Smooth muscle cell (in vitro differentiated cells): ENCODE measurements at regions not wholly inside any gene's neighbourhood (a gene's known extent, or its start where the extent isn't known, plus 50 kb on each side); places are given as distances from the start of the nearest gene placed in this dataset.

Source experiments
- DNase-seq: peaks from one replicate; lab custom pipeline; 2025; ENCODE audit not compliant: unreplicated experiment; lab: John Stamatoyannopoulos, UW
- H2AFZ ChIP-seq: fragments of 200-600 bp; sonication (generic); 2 replicates; pipeline ENCODE4 v1.6.0; 2016; ENCODE audit warnings: antibody characterized with exemption, low read depth, mild to moderate bottlenecking
- H3F3A ChIP-seq: fragments of 200-600 bp; sonication (generic); 2 replicates; pipeline ENCODE4 v1.6.0; 2017; ENCODE audit warnings: antibody characterized with exemption, low read depth
- H3K27ac ChIP-seq: fragments of 200-600 bp; sonication (generic); 2 replicates; pipeline ENCODE4 v1.5.1; 2016; ENCODE audit warnings: low read depth, mild to moderate bottlenecking
- H3K27me3 ChIP-seq: fragments of 200-600 bp; sonication (generic); 2 replicates; pipeline ENCODE4 v1.6.1; 2016; ENCODE audit warnings: low read depth, mild to moderate bottlenecking
- H3K36me3 ChIP-seq: fragments of 200-600 bp; sonication (generic); 2 replicates; pipeline ENCODE4 v1.5.1; 2016; ENCODE audit warnings: low read depth
- H3K4me1 ChIP-seq: fragments of 200-600 bp; sonication (generic); 2 replicates; pipeline ENCODE4 v1.5.1; 2016; ENCODE audit warnings: low read depth
- H3K4me2 ChIP-seq: fragments of 200-600 bp; sonication (generic); 2 replicates; pipeline ENCODE4 v1.6.0; 2016; ENCODE audit warnings: mild to moderate bottlenecking
- H3K4me3 ChIP-seq: fragments of 200-600 bp; sonication (generic); 2 replicates; pipeline ENCODE4 v1.5.1; 2016; ENCODE audit warnings: mild to moderate bottlenecking
- H3K79me2 ChIP-seq: fragments of 200-600 bp; sonication (generic); 2 replicates; pipeline ENCODE4 v1.6.0; 2016; ENCODE audit warnings: low read depth, mild to moderate bottlenecking
- H3K9ac ChIP-seq: fragments of 200-600 bp; sonication (generic); 2 replicates; pipeline ENCODE4 v1.6.0; 2016; ENCODE audit warnings: low read depth
- H3K9me3 ChIP-seq: fragments of 200-600 bp; sonication (generic); replicated peaks from 2 replicates; pipeline ENCODE4 v1.5.1; 2016; ENCODE audit warnings: low read depth
- H4K20me1 ChIP-seq: fragments of 200-600 bp; sonication (generic); 2 replicates; pipeline ENCODE4 v1.6.0; 2016; ENCODE audit warnings: low read depth
- WGBS: methylation state at CpG from one replicate; pipeline ENCODE4 v1.1.7; 2016; ENCODE audit warnings: low lambda C conversion rate; 5-methylcytosine and 5-hydroxymethylcytosine counted together
- TF ChIP-seq, protein P1 (sequence below): fragments of 200-600 bp; sonication (generic); IDR thresholded peaks from 2 replicates; pipeline ENCODE4 v1.5.1; 2017; ENCODE audit warnings: borderline replicate concordance, mild to moderate bottlenecking, antibody characterized with exemption; ENCODE audit not compliant: insufficient read depth, poor library complexity, severe bottlenecking

DNA sequence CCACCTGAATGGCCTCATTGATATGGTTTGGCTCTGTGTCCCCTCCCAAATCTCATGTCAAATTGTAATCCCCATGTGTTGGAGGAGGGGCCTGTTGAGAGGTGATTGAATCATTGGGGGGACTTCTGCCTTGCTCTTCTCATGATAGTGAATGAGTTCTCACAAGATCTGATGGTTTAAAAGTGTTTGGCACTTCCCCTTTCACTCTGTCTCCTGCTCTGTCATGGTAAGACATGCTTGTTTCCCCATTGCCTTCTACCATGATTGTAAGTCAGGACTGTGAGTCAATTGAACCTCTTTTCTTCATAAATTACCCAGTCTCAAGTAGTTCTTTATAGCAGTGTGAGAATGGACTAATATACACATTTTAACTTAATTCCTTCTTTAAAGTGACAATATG, 146.8 kb upstream of the KCNJ3 start:
- Histone ChIP-seq H3K4me3 (no peak overlapping the region), H3F3A (no peaks in the 10 kb centered on the region), H3K36me3 (no peaks in the 10 kb centered on the region), H3K9ac (no peak overlapping the region), H3K79me2 (no peaks in the 10 kb centered on the region), H3K27ac (no peak overlapping the region), H3K4me2 (no peak overlapping the region), H3K27me3 (no peaks in the 10 kb centered on the region), H4K20me1 (no peaks in the 10 kb centered on the region), H3K9me3 (no peaks in the 10 kb centered on the region), H2AFZ (no peak overlapping the region), H3K4me1 (no peaks in the 10 kb centered on the region)
- TF ChIP-seq, protein P1, sequence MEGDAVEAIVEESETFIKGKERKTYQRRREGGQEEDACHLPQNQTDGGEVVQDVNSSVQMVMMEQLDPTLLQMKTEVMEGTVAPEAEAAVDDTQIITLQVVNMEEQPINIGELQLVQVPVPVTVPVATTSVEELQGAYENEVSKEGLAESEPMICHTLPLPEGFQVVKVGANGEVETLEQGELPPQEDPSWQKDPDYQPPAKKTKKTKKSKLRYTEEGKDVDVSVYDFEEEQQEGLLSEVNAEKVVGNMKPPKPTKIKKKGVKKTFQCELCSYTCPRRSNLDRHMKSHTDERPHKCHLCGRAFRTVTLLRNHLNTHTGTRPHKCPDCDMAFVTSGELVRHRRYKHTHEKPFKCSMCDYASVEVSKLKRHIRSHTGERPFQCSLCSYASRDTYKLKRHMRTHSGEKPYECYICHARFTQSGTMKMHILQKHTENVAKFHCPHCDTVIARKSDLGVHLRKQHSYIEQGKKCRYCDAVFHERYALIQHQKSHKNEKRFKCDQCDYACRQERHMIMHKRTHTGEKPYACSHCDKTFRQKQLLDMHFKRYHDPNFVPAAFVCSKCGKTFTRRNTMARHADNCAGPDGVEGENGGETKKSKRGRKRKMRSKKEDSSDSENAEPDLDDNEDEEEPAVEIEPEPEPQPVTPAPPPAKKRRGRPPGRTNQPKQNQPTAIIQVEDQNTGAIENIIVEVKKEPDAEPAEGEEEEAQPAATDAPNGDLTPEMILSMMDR, result no peak
- DNase-seq, result no peak

- no peaks in the 10 kb centered on the region for H3K36me3 ChIP-seq
- no peak overlapping the region for H3K9ac ChIP-seq
- H3K4me3 ChIP-seq, result no peak overlapping the region
These were observed 144.4 kb upstream of the KCNJ3 start for GRCh38 chr2:154554046-154554445.

DNA sequence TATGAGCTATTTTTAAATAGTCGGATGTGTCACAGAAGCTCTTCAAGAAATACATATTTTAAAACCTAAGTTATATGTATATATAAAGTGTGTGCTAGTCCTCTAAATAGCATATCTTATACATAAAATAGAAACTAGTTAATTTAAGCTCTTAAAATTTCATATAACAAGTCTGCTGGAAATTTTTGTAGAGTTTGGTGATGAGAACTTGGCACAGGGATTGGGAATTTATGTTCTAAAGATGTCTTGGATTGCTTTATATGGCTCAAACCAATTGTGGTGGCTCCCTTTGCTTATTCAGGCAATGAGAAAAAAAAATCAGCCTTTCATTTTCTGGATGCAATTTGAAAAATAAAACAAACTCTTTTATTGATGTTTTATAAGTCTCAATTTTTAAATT, 142.8 kb upstream of the KCNJ3 start:
- H3K9me3 ChIP-seq, result no peaks in the 10 kb centered on the region
- no peaks in the 10 kb centered on the region for H3F3A ChIP-seq
- no peak overlapping the region for H2AFZ ChIP-seq
- no peaks in the 10 kb centered on the region for H4K20me1 ChIP-seq
- H3K4me2 ChIP-seq, result no peak overlapping the region
- no peak overlapping the region for H3K9ac ChIP-seq
- no peak overlapping the region for H3K4me3 ChIP-seq
- 88% methylated on average over 1 of the region's 1 CpG for WGBS
- H3K79me2 ChIP-seq, result no peaks in the 10 kb centered on the region
- no peaks in the 10 kb centered on the region for H3K4me1 ChIP-seq
- no peak overlapping the region for H3K27ac ChIP-seq
- DNase-seq, result no peak
- H3K27me3 ChIP-seq, result no peaks in the 10 kb centered on the region
- TF ChIP-seq, protein P1, result no peak
- no peaks in the 10 kb centered on the region for H3K36me3 ChIP-seq

More at GRCh38 chr2:154554046-154554445, 144.4 kb upstream of the KCNJ3 start:
- H4K20me1 ChIP-seq, result no peaks in the 10 kb centered on the region
- no peak overlapping the region for H2AFZ ChIP-seq
- DNase-seq, result no peak
- no peaks in the 10 kb centered on the region for H3K9me3 ChIP-seq
- no peak overlapping the region for H3K27ac ChIP-seq
- H3K27me3 ChIP-seq, result no peaks in the 10 kb centered on the region
- no peaks in the 10 kb centered on the region for H3F3A ChIP-seq
- H3K4me2 ChIP-seq, result no peak overlapping the region
- H3K79me2 ChIP-seq, result no peaks in the 10 kb centered on the region
- TF ChIP-seq, protein P1, result no peak
- H3K4me1 ChIP-seq, result no peaks in the 10 kb centered on the region

DNA sequence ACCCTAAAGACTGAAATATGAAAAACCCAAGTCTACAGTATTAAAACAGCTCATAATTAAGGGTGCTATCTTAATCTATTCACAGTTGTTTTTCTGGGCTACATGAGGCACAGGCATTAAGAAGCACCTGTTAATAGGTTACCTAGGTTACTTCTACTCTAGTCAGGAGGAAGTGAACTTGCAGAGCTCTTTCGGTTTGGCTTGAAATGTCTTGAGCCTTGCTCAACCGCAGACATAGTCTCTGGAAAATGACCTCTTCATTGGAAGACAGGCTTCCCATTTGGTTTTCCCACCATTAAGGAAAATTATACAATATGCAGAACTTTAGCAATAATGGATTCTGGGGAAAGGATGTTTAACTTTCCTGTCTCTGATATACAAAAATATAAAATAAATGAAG, 142.3 kb upstream of the KCNJ3 start:
- TF ChIP-seq, protein P1, result no peak
- no peaks in the 10 kb centered on the region for H3F3A ChIP-seq
- H3K9ac ChIP-seq, result no peak overlapping the region
- no peak for DNase-seq
- H3K27me3 ChIP-seq, result no peaks in the 10 kb centered on the region
- H3K79me2 ChIP-seq, result no peaks in the 10 kb centered on the region
- no peak overlapping the region for H3K27ac ChIP-seq
- WGBS, result 89% methylated on average over 2 of the region's 2 CpGs
- no peaks in the 10 kb centered on the region for H3K36me3 ChIP-seq
- no peaks in the 10 kb centered on the region for H3K9me3 ChIP-seq
- H3K4me2 ChIP-seq, result no peak overlapping the region
- H2AFZ ChIP-seq, result no peak overlapping the region
- H3K4me3 ChIP-seq, result no peak overlapping the region
- no peaks in the 10 kb centered on the region for H3K4me1 ChIP-seq
- no peaks in the 10 kb centered on the region for H4K20me1 ChIP-seq
